ENCODE measurements at regions not wholly inside any gene's neighbourhood (a gene's known extent, or its start where the extent isn't known, plus 50 kb on each side); places are given as distances from the start of the nearest gene placed in this dataset.

DNA sequence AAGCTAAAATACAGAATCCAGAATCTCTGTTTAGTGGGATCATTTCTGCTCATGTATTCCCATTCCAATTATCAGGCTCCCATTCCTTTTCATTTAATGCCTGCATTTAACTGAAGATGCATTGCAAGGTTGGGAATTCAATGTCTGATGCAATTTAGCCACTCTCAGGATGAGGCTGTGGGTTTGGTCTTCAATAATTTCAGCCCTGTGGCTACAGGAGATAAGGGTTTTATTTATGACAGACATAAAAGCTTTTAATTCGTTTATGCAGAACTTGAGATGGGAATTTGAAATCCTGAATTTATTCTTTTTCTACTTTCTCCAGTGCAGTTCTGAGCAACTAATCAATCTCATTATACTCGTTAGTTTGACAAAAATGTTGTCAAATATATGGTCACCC is 1225.9 kb downstream of the PCDH18 start:
- no peak for TF ChIP-seq POLR2A (IDR thresholded peaks at IDR 0.05)
- TF ChIP-seq, protein P1, sequence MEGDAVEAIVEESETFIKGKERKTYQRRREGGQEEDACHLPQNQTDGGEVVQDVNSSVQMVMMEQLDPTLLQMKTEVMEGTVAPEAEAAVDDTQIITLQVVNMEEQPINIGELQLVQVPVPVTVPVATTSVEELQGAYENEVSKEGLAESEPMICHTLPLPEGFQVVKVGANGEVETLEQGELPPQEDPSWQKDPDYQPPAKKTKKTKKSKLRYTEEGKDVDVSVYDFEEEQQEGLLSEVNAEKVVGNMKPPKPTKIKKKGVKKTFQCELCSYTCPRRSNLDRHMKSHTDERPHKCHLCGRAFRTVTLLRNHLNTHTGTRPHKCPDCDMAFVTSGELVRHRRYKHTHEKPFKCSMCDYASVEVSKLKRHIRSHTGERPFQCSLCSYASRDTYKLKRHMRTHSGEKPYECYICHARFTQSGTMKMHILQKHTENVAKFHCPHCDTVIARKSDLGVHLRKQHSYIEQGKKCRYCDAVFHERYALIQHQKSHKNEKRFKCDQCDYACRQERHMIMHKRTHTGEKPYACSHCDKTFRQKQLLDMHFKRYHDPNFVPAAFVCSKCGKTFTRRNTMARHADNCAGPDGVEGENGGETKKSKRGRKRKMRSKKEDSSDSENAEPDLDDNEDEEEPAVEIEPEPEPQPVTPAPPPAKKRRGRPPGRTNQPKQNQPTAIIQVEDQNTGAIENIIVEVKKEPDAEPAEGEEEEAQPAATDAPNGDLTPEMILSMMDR (IDR thresholded peaks at IDR 0.05), result no peak

Measured in vagina (tissue), 2 donors.